HG03045 (cell line): ENCODE measurements at regions not wholly inside any gene's neighbourhood (a gene's known extent, or its start where the extent isn't known, plus 50 kb on each side); places are given as distances from the start of the nearest gene placed in this dataset.
"Not testable (repeated sequence)": the region's sequence is repeated elsewhere in the genome, so short reads cannot be mapped to it uniquely, and the experiment has no call there.

ENCODE experiments used
- ATAC-seq: cut with Tn5 transposase; IDR thresholded peaks from one replicate; pipeline ENCODE4 v1.9.1; 2021; ENCODE audit warnings: mild to moderate bottlenecking, moderate library complexity; ENCODE audit not compliant: unreplicated experiment

DNA sequence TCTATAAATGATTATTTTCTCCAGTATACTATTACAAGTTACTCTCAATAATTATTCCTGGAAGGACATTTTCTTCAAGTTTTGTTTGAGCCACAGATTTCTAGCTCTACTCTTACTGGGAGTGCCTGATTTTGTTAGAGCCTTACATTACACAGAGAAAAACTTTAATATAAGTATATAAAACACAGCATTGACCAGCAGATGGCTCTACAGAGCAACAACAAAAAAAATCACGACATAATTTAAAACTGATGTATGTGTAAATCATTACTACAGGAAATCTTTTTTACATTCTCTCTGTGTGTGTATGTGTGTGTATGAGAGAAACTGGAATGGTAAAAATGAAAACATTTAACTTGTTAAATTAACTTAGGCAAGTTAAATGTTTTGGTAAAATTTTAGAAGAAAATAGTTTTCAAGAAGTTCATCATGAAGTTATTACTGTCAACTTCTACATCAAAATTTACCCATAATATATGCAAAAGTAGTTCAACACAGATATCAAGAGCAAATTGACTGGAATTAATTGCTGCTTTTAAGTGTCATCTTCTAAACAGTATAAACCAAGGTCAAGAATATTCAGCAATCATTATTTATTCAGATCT lies 103.3 kb downstream of the MDH1 start:
- no peak for ATAC-seq

- no peak for ATAC-seq
Observed at GRCh38 chr2:63695583-63695982, 106.8 kb downstream of the MDH1 start.

GRCh38 chr2:63696496-63696895 lies 107.7 kb downstream of the MDH1 start:
- no peak for ATAC-seq

- no peak for ATAC-seq
Observed at GRCh38 chr2:63697160-63697559, 108.4 kb downstream of the MDH1 start.

DNA sequence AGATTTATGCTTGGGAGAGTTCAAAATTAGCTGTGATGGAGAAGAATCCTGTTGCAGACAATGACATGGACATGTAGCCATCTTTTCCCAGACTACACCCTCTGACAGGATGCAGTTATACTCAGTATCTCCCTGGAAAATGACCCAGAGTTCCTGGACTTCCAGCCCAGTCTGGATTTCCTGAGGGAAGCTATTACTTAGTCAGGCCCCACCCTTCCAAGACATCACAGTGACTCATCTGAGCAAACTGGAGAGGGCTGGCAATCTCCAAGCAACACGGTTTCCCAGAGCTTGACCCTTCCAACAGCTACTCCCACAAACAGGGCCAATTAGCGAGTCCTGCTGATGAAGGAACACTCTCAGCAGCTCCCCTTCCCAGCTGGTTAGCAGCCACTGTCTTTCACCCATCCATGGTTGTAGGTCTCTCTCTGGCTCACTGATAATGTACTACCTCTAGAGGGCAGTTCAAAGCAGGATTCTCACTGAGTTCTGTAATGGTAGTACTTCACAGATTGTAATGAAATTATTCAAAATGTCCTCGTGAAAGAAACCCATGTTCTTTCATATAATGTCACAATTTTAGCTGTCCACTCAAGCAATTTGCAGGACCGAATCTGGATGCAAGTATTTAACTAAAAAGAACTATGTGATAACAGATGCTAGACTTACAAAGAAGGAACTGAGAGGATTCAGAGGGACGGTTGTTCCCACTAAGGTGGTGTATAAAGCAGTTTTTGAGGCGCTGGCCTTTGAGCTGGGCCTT lies 110.2 kb downstream of the MDH1 start:
- ATAC-seq: no peak

DNA sequence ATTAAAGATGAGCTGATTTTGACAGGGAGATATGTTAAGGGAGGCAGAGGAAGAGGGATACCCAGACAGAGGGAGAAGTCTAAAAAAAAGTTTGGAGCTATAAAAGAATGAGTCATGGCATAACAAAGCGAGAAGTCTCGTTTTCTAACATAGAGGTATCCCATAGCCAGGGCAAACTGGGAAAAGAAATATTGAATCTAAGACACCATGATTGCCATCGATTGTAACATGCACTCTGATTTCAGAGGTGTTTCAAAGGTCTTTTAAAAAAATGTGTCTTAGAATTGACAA lies 110.7 kb downstream of the MDH1 start:
- ATAC-seq: no peak

DNA sequence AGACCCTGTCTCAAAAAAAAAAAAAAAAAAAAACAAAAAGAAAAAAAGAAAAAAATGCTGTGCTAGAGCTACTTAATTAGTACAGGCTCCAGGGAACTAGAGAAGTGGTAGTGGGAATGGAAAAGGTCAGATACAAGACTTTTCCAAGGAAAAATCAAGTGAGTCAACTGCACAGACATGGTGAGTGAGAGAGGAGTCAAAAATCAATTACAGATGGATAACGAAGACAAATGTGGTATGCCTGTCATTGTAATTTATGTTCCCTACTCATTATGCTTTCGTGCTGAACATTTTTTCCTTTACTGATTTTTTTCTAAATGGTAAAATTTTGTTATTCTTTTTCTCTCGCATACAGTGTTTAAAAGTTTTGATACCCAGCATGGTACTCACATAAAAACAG lies 111.5 kb downstream of the MDH1 start:
- no peak for ATAC-seq

- no peak for ATAC-seq
Observed at GRCh38 chr2:63701406-63701805, 112.6 kb downstream of the MDH1 start.

DNA sequence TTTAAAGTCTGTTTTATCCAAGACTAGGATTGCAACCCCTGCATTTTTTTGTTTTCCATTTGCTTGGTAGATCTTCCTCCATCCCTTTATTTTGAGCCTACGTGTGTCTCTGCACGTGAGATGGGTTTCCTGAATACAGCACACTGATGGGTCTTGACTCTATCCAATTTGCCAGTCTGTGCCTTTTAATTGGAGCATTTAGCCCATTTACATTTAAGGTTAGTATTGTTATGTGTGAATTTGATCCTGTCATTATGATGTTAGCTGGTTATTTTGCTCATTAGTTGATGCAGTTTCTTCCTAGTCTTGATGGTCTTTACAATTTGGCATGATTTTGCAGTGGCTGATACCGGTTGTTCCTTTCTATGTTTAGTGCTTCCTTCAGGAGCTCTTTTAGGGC lies 117.3 kb downstream of the MDH1 start:
- ATAC-seq: not testable (repeated sequence)

GRCh38 chr2:63710732-63711131 lies 122.0 kb downstream of the MDH1 start:
- no peak for ATAC-seq

- no peak for ATAC-seq
Observed at GRCh38 chr2:63712748-63713147, 124.0 kb downstream of the MDH1 start.

GRCh38 chr2:63716146-63716545 lies 125.5 kb upstream of the UGP2 start:
- ATAC-seq: no peak

GRCh38 chr2:63719052-63719451 lies 122.6 kb upstream of the UGP2 start:
- ATAC-seq: no peak

DNA sequence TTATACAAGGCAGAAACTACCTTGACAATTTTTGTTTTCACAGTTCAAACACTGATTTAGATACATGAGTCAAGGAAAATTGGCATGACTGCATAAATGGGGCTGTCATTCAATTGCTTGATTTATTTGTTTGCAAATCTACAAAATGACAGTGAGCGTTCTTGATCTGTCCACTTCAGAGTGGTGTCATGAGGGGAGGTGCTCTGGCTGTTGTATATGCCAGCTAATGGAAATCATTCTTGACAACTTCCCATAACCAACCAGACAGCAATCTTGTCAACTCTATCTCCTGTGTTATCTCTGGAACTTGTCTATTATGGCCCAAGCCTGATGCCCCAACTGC lies 120.6 kb upstream of the UGP2 start:
- ATAC-seq: no peak

- not testable (repeated sequence) for ATAC-seq
Observed at GRCh38 chr2:63722284-63722683, 119.4 kb upstream of the UGP2 start.

- ATAC-seq: no peak
Observed at GRCh38 chr2:63723709-63724108, 118.0 kb upstream of the UGP2 start.

DNA sequence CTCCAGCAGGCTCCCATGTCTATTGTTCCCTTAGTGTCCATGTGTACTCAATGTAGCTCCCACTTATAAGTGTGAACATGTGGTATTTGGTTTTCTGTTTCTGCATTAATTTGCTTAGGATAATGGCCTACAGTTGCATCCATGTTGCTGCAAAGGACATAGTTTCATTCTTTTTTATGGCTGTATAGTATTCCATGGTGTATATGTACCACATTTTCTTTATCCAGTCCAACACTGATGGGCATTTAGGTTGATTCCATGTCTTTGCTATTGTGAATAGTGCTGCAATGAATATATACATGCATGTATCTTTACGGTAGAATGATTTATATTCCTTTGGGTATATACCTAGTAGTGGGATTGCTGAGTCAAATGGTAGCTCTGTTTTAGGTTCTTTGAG lies 116.5 kb upstream of the UGP2 start:
- ATAC-seq: not testable (repeated sequence)

- ATAC-seq: no peak
Observed at GRCh38 chr2:63729362-63729761, 112.3 kb upstream of the UGP2 start.

DNA sequence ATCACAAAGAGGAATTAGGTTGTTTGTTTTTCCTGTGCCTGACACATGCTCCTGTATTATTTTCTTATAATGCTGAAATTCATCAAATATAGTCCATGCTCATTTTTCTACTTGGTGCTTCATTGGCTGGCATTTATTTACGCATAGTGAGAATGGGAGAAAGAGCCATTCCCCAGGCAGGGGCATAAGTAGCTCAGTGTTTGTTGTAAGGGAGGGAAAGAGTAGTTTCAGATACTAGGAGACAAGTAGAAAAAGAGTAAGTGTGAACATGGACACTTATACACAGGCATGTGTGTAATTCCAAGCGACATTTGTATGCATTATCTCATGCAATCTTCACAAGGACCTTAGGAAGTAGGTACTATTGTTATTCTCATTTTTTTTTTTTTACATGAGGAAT lies 111.9 kb upstream of the UGP2 start:
- ATAC-seq: no peak

GRCh38 chr2:63734510-63734909 lies 107.2 kb upstream of the UGP2 start:
- ATAC-seq: no peak

- ATAC-seq: no peak
Observed at GRCh38 chr2:63735263-63735662, 106.4 kb upstream of the UGP2 start.

- no peak for ATAC-seq
Observed at GRCh38 chr2:63735931-63736330, 105.8 kb upstream of the UGP2 start.

DNA sequence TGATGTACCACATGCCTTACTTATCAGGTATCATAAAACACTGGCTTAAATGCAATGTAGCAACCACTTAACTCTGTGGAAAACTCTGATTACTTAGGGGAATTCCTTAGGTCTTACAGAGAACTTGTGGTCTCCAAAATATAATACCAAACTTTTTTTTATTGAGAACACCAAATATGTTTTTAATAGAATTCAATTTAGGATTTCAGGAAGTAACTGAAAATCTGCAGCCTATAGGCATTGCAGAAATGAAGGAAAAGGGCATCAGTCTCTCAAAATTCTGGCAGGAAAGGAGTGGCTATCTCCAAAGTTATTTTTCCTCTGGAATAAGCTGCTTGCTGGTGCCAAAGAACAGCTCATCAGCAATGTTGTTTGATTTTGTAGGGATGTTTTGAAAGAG lies 105.3 kb upstream of the UGP2 start:
- ATAC-seq: no peak
